ENCODE measurements at regions not wholly inside any gene's neighbourhood (a gene's known extent, or its start where the extent isn't known, plus 50 kb on each side); places are given as distances from the start of the nearest gene placed in this dataset.

DNA sequence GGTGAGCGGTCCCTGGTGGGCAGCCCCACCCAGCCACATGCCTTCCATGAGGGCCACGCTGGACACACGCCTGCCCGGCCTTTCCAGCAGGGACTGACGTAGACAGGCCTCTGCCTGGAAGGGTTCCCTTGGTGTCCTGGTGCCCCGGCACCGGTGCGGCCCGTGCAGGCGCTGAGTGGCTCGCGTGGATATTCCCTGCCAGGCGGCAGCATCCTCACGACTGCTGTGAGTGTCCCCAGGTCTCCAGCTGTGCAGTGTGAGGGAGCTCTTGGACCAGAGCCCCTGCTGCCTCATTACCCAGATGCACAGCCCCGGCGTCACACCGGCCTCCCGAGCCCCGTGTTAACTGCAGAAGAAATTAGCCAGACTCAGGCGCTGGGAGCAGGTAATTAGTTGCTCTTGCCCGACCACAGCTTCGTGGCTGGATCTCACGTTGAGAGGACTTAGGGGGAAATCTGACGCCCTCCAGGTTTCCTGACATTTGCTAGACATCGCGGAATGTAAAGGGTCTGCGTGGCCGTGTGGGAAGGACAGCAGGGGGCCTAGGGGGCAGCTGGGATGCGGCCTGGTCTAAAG is 1196.3 kb downstream of the BRD1 start:
- Histone ChIP-seq H3K27ac (ENCODE audit: low read depth, low read length) (no peak overlapping the region), H3K4me3 (replicated peaks in 1 of 2; ENCODE audit: low read depth in 1 of 2, low read length in 2 of 2) (no peak overlapping the region), H3K9ac (ENCODE audit: low read length) (no peak overlapping the region), H3K9me2 (ENCODE audit: insufficient read depth) (no peaks in the 10 kb centered on the region), H3K9me3 (ENCODE audit: control insufficient read depth in 1 of 2, insufficient read depth in 1 of 2, low read depth in 1 of 2, low read length in 2 of 2) (no peaks in the 10 kb centered on the region; a peak in 1 of 4 replicates), H2AFZ (ENCODE audit: low read depth, low read length, poor library complexity, severe bottlenecking) (no peak overlapping the region), H3K4me2 (ENCODE audit: low read length) (no peak overlapping the region), H3K79me2 (ENCODE audit: insufficient read depth, low read length) (no peaks in the 10 kb centered on the region), H3K4me1 (ENCODE audit: control insufficient read depth in 1 of 2, insufficient read depth in 2 of 2, low read length in 2 of 2) (no peaks in the 10 kb centered on the region), H4K20me1 (ENCODE audit: insufficient read depth) (no peaks in the 10 kb centered on the region), H3K36me3 (ENCODE audit: control insufficient read depth in 1 of 2, insufficient read depth in 2 of 2, low read length in 2 of 2) (no peaks in the 10 kb centered on the region), H3K27me3 (ENCODE audit: insufficient read depth, low read length) (peaks cover 4% of the 10 kb centered on the region; the same call in 1 of the 2 replicates)
- ChIA-PET POLR2A (no interaction called here), RAD21 (ENCODE audit: low non-redundant PET in 1 of 2, low total read pairs in 2 of 2, uncharacterized antibody in 2 of 2, unreplicated experiment in 2 of 2) (no interaction called here), CTCF (no interaction called here)
- DNase-seq (ENCODE audit: low read depth, low spot score) (no peak), ATAC-seq (no peak)
- TF ChIP-seq POLR2AphosphoS5 (IDR thresholded peaks at IDR 0.05; ENCODE audit: low read depth, low read length): no peak
- TF ChIP-seq RAD21 (IDR thresholded peaks at IDR 0.05; ENCODE audit: low read depth): no peak
- no peak for TF ChIP-seq YY1 (IDR thresholded peaks at IDR 0.05; ENCODE audit: extremely low read depth, insufficient replicate concordance, low read depth, low read length)
- TF ChIP-seq EGR1 (IDR thresholded peaks at IDR 0.05; ENCODE audit: low read depth): no peak
- TF ChIP-seq, protein P1, sequence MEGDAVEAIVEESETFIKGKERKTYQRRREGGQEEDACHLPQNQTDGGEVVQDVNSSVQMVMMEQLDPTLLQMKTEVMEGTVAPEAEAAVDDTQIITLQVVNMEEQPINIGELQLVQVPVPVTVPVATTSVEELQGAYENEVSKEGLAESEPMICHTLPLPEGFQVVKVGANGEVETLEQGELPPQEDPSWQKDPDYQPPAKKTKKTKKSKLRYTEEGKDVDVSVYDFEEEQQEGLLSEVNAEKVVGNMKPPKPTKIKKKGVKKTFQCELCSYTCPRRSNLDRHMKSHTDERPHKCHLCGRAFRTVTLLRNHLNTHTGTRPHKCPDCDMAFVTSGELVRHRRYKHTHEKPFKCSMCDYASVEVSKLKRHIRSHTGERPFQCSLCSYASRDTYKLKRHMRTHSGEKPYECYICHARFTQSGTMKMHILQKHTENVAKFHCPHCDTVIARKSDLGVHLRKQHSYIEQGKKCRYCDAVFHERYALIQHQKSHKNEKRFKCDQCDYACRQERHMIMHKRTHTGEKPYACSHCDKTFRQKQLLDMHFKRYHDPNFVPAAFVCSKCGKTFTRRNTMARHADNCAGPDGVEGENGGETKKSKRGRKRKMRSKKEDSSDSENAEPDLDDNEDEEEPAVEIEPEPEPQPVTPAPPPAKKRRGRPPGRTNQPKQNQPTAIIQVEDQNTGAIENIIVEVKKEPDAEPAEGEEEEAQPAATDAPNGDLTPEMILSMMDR (IDR thresholded peaks at IDR 0.05 in 2 of 3, conservative IDR thresholded peaks at IDR 0.05 in 1 of 3; ENCODE audit: borderline replicate concordance in 1 of 3, insufficient read depth in 1 of 3, low read depth in 2 of 3, low read length in 2 of 3): no peak
- TF ChIP-seq JUND (IDR thresholded peaks at IDR 0.05): no peak
- TF ChIP-seq, protein P2, sequence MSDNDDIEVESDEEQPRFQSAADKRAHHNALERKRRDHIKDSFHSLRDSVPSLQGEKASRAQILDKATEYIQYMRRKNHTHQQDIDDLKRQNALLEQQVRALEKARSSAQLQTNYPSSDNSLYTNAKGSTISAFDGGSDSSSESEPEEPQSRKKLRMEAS (IDR thresholded peaks at IDR 0.05): no peak
- TF ChIP-seq, protein P3, sequence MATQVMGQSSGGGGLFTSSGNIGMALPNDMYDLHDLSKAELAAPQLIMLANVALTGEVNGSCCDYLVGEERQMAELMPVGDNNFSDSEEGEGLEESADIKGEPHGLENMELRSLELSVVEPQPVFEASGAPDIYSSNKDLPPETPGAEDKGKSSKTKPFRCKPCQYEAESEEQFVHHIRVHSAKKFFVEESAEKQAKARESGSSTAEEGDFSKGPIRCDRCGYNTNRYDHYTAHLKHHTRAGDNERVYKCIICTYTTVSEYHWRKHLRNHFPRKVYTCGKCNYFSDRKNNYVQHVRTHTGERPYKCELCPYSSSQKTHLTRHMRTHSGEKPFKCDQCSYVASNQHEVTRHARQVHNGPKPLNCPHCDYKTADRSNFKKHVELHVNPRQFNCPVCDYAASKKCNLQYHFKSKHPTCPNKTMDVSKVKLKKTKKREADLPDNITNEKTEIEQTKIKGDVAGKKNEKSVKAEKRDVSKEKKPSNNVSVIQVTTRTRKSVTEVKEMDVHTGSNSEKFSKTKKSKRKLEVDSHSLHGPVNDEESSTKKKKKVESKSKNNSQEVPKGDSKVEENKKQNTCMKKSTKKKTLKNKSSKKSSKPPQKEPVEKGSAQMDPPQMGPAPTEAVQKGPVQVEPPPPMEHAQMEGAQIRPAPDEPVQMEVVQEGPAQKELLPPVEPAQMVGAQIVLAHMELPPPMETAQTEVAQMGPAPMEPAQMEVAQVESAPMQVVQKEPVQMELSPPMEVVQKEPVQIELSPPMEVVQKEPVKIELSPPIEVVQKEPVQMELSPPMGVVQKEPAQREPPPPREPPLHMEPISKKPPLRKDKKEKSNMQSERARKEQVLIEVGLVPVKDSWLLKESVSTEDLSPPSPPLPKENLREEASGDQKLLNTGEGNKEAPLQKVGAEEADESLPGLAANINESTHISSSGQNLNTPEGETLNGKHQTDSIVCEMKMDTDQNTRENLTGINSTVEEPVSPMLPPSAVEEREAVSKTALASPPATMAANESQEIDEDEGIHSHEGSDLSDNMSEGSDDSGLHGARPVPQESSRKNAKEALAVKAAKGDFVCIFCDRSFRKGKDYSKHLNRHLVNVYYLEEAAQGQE (IDR thresholded peaks at IDR 0.05; ENCODE audit: low read depth): no peak
- TF ChIP-seq EZH2phosphoT487 (IDR thresholded peaks at IDR 0.05; ENCODE audit: borderline replicate concordance): no peak
- TF ChIP-seq, protein P4, sequence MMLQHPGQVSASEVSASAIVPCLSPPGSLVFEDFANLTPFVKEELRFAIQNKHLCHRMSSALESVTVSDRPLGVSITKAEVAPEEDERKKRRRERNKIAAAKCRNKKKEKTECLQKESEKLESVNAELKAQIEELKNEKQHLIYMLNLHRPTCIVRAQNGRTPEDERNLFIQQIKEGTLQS (IDR thresholded peaks at IDR 0.05): no peak
- no peak for TF ChIP-seq POLR2A (IDR thresholded peaks at IDR 0.05; ENCODE audit: borderline replicate concordance, extremely low read depth, insufficient read depth, insufficient read length)
- no peak for TF ChIP-seq EZH2 (IDR thresholded peaks at IDR 0.05)
- TF ChIP-seq SP1 (IDR thresholded peaks at IDR 0.05; ENCODE audit: low read depth): no peak
- TF ChIP-seq SIN3A (IDR thresholded peaks at IDR 0.05; ENCODE audit: low read depth): no peak
- no peak for TF ChIP-seq ZFX (IDR thresholded peaks at IDR 0.05)
- no peak for TF ChIP-seq ELF1 (IDR thresholded peaks at IDR 0.05; ENCODE audit: borderline replicate concordance, low read depth)
- no peak for TF ChIP-seq FOSL1 (IDR thresholded peaks at IDR 0.05; ENCODE audit: low read depth)
- TF ChIP-seq, protein P5, sequence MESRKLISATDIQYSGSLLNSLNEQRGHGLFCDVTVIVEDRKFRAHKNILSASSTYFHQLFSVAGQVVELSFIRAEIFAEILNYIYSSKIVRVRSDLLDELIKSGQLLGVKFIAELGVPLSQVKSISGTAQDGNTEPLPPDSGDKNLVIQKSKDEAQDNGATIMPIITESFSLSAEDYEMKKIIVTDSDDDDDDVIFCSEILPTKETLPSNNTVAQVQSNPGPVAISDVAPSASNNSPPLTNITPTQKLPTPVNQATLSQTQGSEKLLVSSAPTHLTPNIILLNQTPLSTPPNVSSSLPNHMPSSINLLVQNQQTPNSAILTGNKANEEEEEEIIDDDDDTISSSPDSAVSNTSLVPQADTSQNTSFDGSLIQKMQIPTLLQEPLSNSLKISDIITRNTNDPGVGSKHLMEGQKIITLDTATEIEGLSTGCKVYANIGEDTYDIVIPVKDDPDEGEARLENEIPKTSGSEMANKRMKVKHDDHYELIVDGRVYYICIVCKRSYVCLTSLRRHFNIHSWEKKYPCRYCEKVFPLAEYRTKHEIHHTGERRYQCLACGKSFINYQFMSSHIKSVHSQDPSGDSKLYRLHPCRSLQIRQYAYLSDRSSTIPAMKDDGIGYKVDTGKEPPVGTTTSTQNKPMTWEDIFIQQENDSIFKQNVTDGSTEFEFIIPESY (IDR thresholded peaks at IDR 0.05; ENCODE audit: extremely low read depth, insufficient replicate concordance, low read length): no peak
- BruUV-seq (replicated peaks): no TSS peak
- intact Hi-C loops (cut with micrococcal nuclease): no loop called here
